ENCODE measurements at regions not wholly inside any gene's neighbourhood (a gene's known extent, or its start where the extent isn't known, plus 50 kb on each side); places are given as distances from the start of the nearest gene placed in this dataset.
"Not testable (repeated sequence)": the region's sequence is repeated elsewhere in the genome, so short reads cannot be mapped to it uniquely, and the experiment has no call there.

DNA sequence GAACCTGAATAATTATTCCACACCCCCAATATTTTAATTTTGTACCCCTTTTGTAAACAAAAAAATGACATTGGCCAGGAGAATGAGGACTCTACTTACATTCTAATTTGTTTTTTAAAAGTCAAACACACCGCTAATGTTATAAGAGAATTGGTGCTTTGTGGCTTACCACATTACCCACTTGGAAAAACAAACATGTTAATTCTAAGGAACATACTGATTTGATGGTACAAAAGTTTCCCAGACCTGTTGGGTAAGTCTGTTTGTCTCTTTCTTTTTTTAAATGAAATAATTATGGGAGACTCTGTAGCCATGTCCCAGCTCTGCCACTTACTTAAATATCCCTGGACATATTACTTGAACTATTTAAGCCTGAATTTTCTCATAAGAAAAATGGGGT, 352.5 kb upstream of the C2CD4B start:
- Histone ChIP-seq H3K4me3 (ENCODE audit: low read depth in 1 of 3, low read length in 3 of 3) (no peak overlapping the region), H3K36me3 (ENCODE audit: control insufficient read depth in 4 of 4, insufficient read depth in 3 of 4, low read depth in 1 of 4, low read length in 3 of 4) (no peaks in the 10 kb centered on the region), H3K9ac (ENCODE audit: low read depth in 1 of 2, low read length in 2 of 2) (no peak overlapping the region), H3K4me1 (ENCODE audit: control insufficient read depth in 4 of 4, insufficient read depth in 4 of 4, low read length in 3 of 4) (peaks cover 0 to 3% (median 0%) of the 10 kb centered on the region in 4 donors), H3K27me3 (ENCODE audit: control insufficient read depth in 4 of 4, insufficient read depth in 4 of 4, low read length in 3 of 4) (no peaks in the 10 kb centered on the region), H3K9me3 (ENCODE audit: control insufficient read depth in 4 of 4, low read length in 3 of 4) (no peaks in the 10 kb centered on the region), H3K27ac (ENCODE audit: low read depth in 1 of 2, low read length in 2 of 2) (no peak overlapping the region)
- TF ChIP-seq EGR1 (IDR thresholded peaks at IDR 0.05; ENCODE audit: low read depth in 2 of 2) (no peak), RXRA (IDR thresholded peaks at IDR 0.05) (no peak), NR2F2 (IDR thresholded peaks at IDR 0.05) (no peak), GABPA (IDR thresholded peaks at IDR 0.05 in 1 of 2, conservative IDR thresholded peaks at IDR 0.05 in 1 of 2) (no peak), HNF4G (IDR thresholded peaks at IDR 0.05) (no peak), HNF4A (conservative IDR thresholded peaks at IDR 0.05) (no peak), MAX (IDR thresholded peaks at IDR 0.05) (no peak), JUND (IDR thresholded peaks at IDR 0.05) (no peak)
- 95% methylated on average over 1 of the region's 1 CpG for WGBS
- no peak for DNase-seq (ENCODE audit: low spot score)

GRCh38 chr15:62518666-62519065, 353.6 kb upstream of the C2CD4B start:
- not testable (repeated sequence) for H3K36me3 ChIP-seq (ENCODE audit: control insufficient read depth in 4 of 4, insufficient read depth in 3 of 4, low read depth in 1 of 4, low read length in 3 of 4); H3K4me3 ChIP-seq (ENCODE audit: low read depth in 1 of 3, low read length in 3 of 3); H3K9me3 ChIP-seq (ENCODE audit: control insufficient read depth in 4 of 4, low read length in 3 of 4); H3K9ac ChIP-seq (ENCODE audit: low read depth in 1 of 2, low read length in 2 of 2); H3K27me3 ChIP-seq (ENCODE audit: control insufficient read depth in 4 of 4, insufficient read depth in 4 of 4, low read length in 3 of 4); H3K4me1 ChIP-seq (ENCODE audit: control insufficient read depth in 4 of 4, insufficient read depth in 4 of 4, low read length in 3 of 4); DNase-seq (ENCODE audit: low spot score); H3K27ac ChIP-seq (ENCODE audit: low read depth in 1 of 2, low read length in 2 of 2)
- WGBS: 95% methylated on average over 6 of the region's 6 CpGs

- H3K9ac ChIP-seq (ENCODE audit: low read depth in 1 of 2, low read length in 2 of 2): no peak overlapping the region
- no peak overlapping the region for H3K27ac ChIP-seq (ENCODE audit: low read depth in 1 of 2, low read length in 2 of 2)
- no peaks in the 10 kb centered on the region for H3K4me1 ChIP-seq (ENCODE audit: control insufficient read depth in 4 of 4, insufficient read depth in 4 of 4, low read length in 3 of 4)
- no peak overlapping the region for H3K4me3 ChIP-seq (ENCODE audit: low read depth in 1 of 3, low read length in 3 of 3)
- H3K36me3 ChIP-seq (ENCODE audit: control insufficient read depth in 4 of 4, insufficient read depth in 3 of 4, low read depth in 1 of 4, low read length in 3 of 4): no peaks in the 10 kb centered on the region
- no peaks in the 10 kb centered on the region for H3K27me3 ChIP-seq (ENCODE audit: control insufficient read depth in 4 of 4, insufficient read depth in 4 of 4, low read length in 3 of 4)
- TF ChIP-seq RXRA (IDR thresholded peaks at IDR 0.05) (no peak), HNF4A (conservative IDR thresholded peaks at IDR 0.05) (no peak), GABPA (IDR thresholded peaks at IDR 0.05 in 1 of 2, conservative IDR thresholded peaks at IDR 0.05 in 1 of 2) (no peak), HNF4G (IDR thresholded peaks at IDR 0.05) (no peak), YY1 (IDR thresholded peaks at IDR 0.05) (no peak), RAD21 (IDR thresholded peaks at IDR 0.05) (no peak), JUND (IDR thresholded peaks at IDR 0.05) (no peak), MAX (IDR thresholded peaks at IDR 0.05) (no peak)
- 95% methylated on average over 4 of the region's 4 CpGs for WGBS
- H3K9me3 ChIP-seq (ENCODE audit: control insufficient read depth in 4 of 4, low read length in 3 of 4): no peaks in the 10 kb centered on the region
- DNase-seq (ENCODE audit: low spot score): no peak
These were observed 354.8 kb upstream of the C2CD4B start for GRCh38 chr15:62519900-62520299.

DNA sequence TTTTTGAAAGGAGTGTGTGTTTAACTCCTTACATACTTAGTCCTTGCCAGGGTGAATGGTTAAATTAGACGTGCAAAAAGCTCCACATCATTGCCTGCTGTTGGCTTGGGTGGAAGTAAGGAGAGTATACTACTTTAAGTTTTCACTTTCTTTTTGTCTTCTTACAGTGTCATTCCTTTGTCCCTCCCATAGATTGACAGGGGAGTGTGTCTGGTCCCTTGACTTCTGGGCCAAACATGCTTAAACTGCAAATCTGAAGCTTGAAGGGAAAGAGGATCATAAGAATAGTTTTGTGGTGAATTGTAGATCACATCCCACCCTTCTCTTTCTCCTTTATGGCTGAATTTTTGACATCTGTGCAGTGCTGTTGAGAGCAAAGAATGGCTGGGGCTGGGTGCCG, 355.8 kb upstream of the C2CD4B start:
- Histone ChIP-seq H3K9ac (ENCODE audit: low read depth in 1 of 2, low read length in 2 of 2) (no peak overlapping the region), H3K27me3 (ENCODE audit: control insufficient read depth in 4 of 4, insufficient read depth in 4 of 4, low read length in 3 of 4) (no peaks in the 10 kb centered on the region), H3K36me3 (ENCODE audit: control insufficient read depth in 4 of 4, insufficient read depth in 3 of 4, low read depth in 1 of 4, low read length in 3 of 4) (no peaks in the 10 kb centered on the region), H3K4me3 (ENCODE audit: low read depth in 1 of 3, low read length in 3 of 3) (no peak overlapping the region), H3K27ac (ENCODE audit: low read depth in 1 of 2, low read length in 2 of 2) (no peak overlapping the region), H3K9me3 (ENCODE audit: control insufficient read depth in 4 of 4, low read length in 3 of 4) (no peaks in the 10 kb centered on the region), H3K4me1 (ENCODE audit: control insufficient read depth in 4 of 4, insufficient read depth in 4 of 4, low read length in 3 of 4) (no peaks in the 10 kb centered on the region)
- WGBS: 97% methylated on average over 2 of the region's 2 CpGs
- DNase-seq (ENCODE audit: low spot score): no peak
- no peak for TF ChIP-seq HNF4A (conservative IDR thresholded peaks at IDR 0.05)
- TF ChIP-seq, protein P1, sequence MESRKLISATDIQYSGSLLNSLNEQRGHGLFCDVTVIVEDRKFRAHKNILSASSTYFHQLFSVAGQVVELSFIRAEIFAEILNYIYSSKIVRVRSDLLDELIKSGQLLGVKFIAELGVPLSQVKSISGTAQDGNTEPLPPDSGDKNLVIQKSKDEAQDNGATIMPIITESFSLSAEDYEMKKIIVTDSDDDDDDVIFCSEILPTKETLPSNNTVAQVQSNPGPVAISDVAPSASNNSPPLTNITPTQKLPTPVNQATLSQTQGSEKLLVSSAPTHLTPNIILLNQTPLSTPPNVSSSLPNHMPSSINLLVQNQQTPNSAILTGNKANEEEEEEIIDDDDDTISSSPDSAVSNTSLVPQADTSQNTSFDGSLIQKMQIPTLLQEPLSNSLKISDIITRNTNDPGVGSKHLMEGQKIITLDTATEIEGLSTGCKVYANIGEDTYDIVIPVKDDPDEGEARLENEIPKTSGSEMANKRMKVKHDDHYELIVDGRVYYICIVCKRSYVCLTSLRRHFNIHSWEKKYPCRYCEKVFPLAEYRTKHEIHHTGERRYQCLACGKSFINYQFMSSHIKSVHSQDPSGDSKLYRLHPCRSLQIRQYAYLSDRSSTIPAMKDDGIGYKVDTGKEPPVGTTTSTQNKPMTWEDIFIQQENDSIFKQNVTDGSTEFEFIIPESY (IDR thresholded peaks at IDR 0.05): no peak
- TF ChIP-seq, protein P2, sequence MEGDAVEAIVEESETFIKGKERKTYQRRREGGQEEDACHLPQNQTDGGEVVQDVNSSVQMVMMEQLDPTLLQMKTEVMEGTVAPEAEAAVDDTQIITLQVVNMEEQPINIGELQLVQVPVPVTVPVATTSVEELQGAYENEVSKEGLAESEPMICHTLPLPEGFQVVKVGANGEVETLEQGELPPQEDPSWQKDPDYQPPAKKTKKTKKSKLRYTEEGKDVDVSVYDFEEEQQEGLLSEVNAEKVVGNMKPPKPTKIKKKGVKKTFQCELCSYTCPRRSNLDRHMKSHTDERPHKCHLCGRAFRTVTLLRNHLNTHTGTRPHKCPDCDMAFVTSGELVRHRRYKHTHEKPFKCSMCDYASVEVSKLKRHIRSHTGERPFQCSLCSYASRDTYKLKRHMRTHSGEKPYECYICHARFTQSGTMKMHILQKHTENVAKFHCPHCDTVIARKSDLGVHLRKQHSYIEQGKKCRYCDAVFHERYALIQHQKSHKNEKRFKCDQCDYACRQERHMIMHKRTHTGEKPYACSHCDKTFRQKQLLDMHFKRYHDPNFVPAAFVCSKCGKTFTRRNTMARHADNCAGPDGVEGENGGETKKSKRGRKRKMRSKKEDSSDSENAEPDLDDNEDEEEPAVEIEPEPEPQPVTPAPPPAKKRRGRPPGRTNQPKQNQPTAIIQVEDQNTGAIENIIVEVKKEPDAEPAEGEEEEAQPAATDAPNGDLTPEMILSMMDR (IDR thresholded peaks at IDR 0.05; ENCODE audit: low read depth, low read length, missing input control): no peak
- no peak for TF ChIP-seq REST (IDR thresholded peaks at IDR 0.05)
- no peak for TF ChIP-seq RXRA (IDR thresholded peaks at IDR 0.05)
- TF ChIP-seq MAX (IDR thresholded peaks at IDR 0.05): no peak
- no peak for TF ChIP-seq SP1 (IDR thresholded peaks at IDR 0.05)
- TF ChIP-seq NR2F2 (IDR thresholded peaks at IDR 0.05): no peak
- no peak for TF ChIP-seq ATF3 (IDR thresholded peaks at IDR 0.05)

All from liver (tissue), 8 donors.